MG63 (cell line): ENCODE measurements at regions not wholly inside any gene's neighbourhood (a gene's known extent, or its start where the extent isn't known, plus 50 kb on each side); places are given as distances from the start of the nearest gene placed in this dataset.
A peak's percentile ranks its signal among the peaks of the same experiment; 100 is the strongest.
"Not testable (repeated sequence)": the region's sequence is repeated elsewhere in the genome, so short reads cannot be mapped to it uniquely, and the experiment has no call there.

ENCODE experiments used
- DNase-seq: peaks from one replicate; pipeline ENCODE4 v3.0.0-alpha.2; 2020
- H3K27me3 ChIP-seq: fragments of 250-450 bp; sonication (Bioruptor Pico); 2 replicates; pipeline ENCODE4 v1.5.1; 2020; ENCODE audit warnings: mild to moderate bottlenecking, moderate library complexity
- H3K36me3 ChIP-seq: fragments of 250-450 bp; sonication (Bioruptor Pico); 2 replicates; pipeline ENCODE4 v1.5.1; 2020; ENCODE audit warnings: mild to moderate bottlenecking, moderate library complexity
- H3K4me3 ChIP-seq: fragments of 250-450 bp; sonication (Bioruptor Pico); 2 replicates; pipeline ENCODE4 v1.5.1; 2020; ENCODE audit warnings: mild to moderate bottlenecking, moderate library complexity
- H3K9me3 ChIP-seq: fragments of 250-450 bp; sonication (Bioruptor Pico); 2 replicates; pipeline ENCODE4 v1.5.1; 2020; ENCODE audit warnings: mild to moderate bottlenecking, moderate library complexity

GRCh38 chr5:129249886-129250285 lies 155.3 kb downstream of the ISOC1 start:
- DNase-seq = peak; percentile 10
- Histone ChIP-seq H3K36me3 (no peaks in the 10 kb centered on the region), H3K27me3 (no peaks in the 10 kb centered on the region), H3K9me3 (peaks cover 8% of the 10 kb centered on the region; the same call in 1 of the 2 replicates), H3K4me3 (no peak overlapping the region)

GRCh38 chr5:129271308-129271707 lies 176.8 kb downstream of the ISOC1 start:
- H3K9me3 ChIP-seq = peaks cover 8% of the 10 kb centered on the region
- no peaks in the 10 kb centered on the region for H3K36me3 ChIP-seq
- DNase-seq = peak; percentile 26
- no peak overlapping the region for H3K4me3 ChIP-seq
- H3K27me3 ChIP-seq = no peaks in the 10 kb centered on the region

GRCh38 chr5:129284010-129284409 lies 176.1 kb upstream of the ADAMTS19 start:
- no peak for DNase-seq
- no peaks in the 10 kb centered on the region for H3K9me3 ChIP-seq

DNA sequence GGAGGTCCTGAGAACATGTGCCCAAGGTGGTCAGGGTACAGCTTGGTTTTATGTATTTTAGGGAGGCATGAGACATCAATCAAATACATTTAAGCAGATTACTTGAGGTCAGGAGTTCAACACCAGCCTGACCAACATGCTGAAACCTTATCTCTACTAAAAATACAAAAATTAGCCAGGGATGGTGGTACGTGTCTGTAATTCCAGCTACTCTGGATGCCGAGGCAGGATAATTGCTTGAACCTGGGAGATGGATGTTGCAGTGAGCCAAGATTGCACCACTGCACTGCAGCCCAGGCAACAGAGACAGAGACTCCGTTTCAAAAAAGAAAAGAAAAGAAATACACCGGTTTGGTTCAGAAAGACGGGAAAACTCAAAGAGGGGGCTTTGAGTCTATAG lies 165.9 kb upstream of the ADAMTS19 start:
- not testable (repeated sequence) for H3K27me3 ChIP-seq, H3K36me3 ChIP-seq, DNase-seq, H3K9me3 ChIP-seq, H3K4me3 ChIP-seq

More at GRCh38 chr5:129284010-129284409, 176.1 kb upstream of the ADAMTS19 start:
- Histone ChIP-seq H3K27me3 (no peaks in the 10 kb centered on the region), H3K4me3 (no peak overlapping the region), H3K36me3 (no peaks in the 10 kb centered on the region)

DNA sequence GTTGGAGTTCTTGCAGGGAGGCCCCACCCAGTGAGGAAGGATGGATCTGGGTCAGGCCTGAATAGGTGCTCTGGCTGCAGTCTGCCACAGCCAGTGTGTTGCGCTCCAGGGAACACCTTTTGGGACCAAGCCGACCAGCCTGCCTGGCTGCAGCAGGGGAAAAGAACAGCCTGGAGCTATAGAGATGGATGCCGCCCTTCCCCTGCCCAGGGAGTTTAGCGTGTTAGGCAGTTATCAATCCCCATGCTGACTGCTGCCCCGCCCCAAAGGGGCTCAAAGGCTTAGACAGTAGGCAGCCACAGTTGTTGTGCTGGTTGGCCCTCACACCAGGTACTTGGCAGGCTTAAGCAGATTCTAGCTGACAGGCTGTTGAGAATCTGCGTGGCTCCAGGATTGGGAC lies 153.4 kb upstream of the ADAMTS19 start:
- peaks cover 5% of the 10 kb centered on the region for H3K9me3 ChIP-seq
- H3K36me3 ChIP-seq = no peaks in the 10 kb centered on the region
- H3K4me3 ChIP-seq = no peak overlapping the region
- no peak for DNase-seq
- H3K27me3 ChIP-seq = no peaks in the 10 kb centered on the region

- DNase-seq = no peak
- Histone ChIP-seq H3K4me3 (no peak overlapping the region), H3K9me3 (no peaks in the 10 kb centered on the region), H3K27me3 (0 out of 2 replicates have a peak, but pooled peaks cover 2% of the 10 kb centered on the region), H3K36me3 (no peaks in the 10 kb centered on the region)
Measured at GRCh38 chr5:129322968-129323367, 137.1 kb upstream of the ADAMTS19 start.

DNA sequence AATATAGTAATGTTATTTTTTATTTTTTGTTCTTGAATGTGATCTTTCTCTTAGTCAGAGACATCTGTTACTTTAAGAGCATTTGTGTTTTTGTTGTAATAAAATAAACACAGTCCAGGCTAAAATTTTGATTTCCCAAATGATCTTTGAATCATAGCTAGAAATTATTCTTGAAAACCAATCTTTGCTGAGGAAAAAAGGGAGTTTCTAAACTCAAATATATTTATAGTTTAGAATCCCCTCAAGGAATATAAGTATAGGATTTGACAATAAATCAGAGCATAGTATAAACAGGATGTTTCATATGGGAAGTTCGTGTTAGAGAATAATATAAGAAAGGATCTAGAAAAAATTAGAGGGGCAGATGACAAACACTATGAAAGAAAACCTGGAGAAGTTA lies 118.8 kb upstream of the ADAMTS19 start:
- Histone ChIP-seq H3K9me3 (no peaks in the 10 kb centered on the region), H3K4me3 (no peak overlapping the region), H3K27me3 (no peaks in the 10 kb centered on the region; the same call in 1 of the 2 replicates), H3K36me3 (no peaks in the 10 kb centered on the region)
- DNase-seq = no peak

DNA sequence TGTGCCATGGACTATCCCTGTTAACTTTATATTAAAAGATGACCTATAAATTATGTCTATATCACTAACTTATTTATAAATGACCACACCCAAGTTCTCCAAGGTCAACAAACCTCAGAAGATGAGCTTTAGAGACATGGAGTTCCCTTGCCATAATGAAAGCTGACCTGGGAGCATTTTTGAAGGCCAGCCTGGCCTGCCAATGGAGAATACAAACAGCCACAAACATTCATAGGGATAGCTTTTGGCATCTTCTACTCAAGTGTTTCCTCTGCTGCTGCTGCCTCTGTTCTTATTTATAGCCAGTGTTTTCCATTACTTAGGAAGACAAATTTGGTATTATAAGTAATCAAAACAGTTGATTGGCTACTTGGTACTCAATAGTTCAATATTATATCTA lies 117.3 kb upstream of the ADAMTS19 start:
- DNase-seq = no peak
- Histone ChIP-seq H3K36me3 (no peaks in the 10 kb centered on the region), H3K27me3 (no peaks in the 10 kb centered on the region; the same call in 1 of the 2 replicates), H3K9me3 (no peaks in the 10 kb centered on the region), H3K4me3 (no peak overlapping the region)

- Histone ChIP-seq H3K27me3 (no peaks in the 10 kb centered on the region; the same call in 1 of the 2 replicates), H3K4me3 (no peak overlapping the region), H3K9me3 (0 out of 2 replicates have a peak, but pooled peaks cover 4% of the 10 kb centered on the region)
Measured at GRCh38 chr5:129345213-129345924, 114.7 kb upstream of the ADAMTS19 start.

GRCh38 chr5:129356846-129357245 lies 103.3 kb upstream of the ADAMTS19 start:
- H3K36me3 ChIP-seq = no peaks in the 10 kb centered on the region
- H3K27me3 ChIP-seq = no peaks in the 10 kb centered on the region
- no peaks in the 10 kb centered on the region for H3K9me3 ChIP-seq
- H3K4me3 ChIP-seq = no peak overlapping the region
- DNase-seq = no peak

More at GRCh38 chr5:129345213-129345924, 114.7 kb upstream of the ADAMTS19 start:
- H3K36me3 ChIP-seq = no peaks in the 10 kb centered on the region
- DNase-seq = no peak

- Histone ChIP-seq H3K27me3 (no peaks in the 10 kb centered on the region), H3K9me3 (no peaks in the 10 kb centered on the region), H3K36me3 (no peaks in the 10 kb centered on the region), H3K4me3 (no peak overlapping the region)
- no peak for DNase-seq
Measured at GRCh38 chr5:129358069-129358468, 102.0 kb upstream of the ADAMTS19 start.

DNA sequence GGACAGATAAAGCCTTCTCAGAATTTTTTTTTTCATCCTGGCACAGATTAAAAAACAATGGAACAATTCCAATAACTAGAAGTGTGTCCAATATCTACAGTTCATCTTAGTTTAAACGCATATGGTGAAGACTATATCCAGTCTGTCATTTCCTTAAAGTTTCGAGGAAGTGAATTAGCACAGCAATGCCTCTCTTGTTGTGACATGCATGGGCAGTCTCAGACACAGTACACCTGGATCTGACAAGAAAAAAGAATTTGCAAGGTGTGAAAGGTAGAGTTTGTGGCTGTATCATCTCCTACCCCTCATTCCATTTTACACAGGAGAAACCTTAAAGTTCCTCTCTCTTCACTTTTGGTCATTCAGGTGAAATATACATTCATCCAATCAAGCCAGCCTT lies 100.6 kb upstream of the ADAMTS19 start:
- DNase-seq = no peak
- no peaks in the 10 kb centered on the region for H3K9me3 ChIP-seq
- H3K36me3 ChIP-seq = no peaks in the 10 kb centered on the region
- no peaks in the 10 kb centered on the region for H3K27me3 ChIP-seq
- no peak overlapping the region for H3K4me3 ChIP-seq

- Histone ChIP-seq H3K4me3 (no peak overlapping the region), H3K27me3 (no peaks in the 10 kb centered on the region), H3K9me3 (peaks cover 4% of the 10 kb centered on the region; the same call in 1 of the 2 replicates), H3K36me3 (no peaks in the 10 kb centered on the region)
- DNase-seq = no peak
Measured at GRCh38 chr5:129361441-129362025, 98.6 kb upstream of the ADAMTS19 start.

DNA sequence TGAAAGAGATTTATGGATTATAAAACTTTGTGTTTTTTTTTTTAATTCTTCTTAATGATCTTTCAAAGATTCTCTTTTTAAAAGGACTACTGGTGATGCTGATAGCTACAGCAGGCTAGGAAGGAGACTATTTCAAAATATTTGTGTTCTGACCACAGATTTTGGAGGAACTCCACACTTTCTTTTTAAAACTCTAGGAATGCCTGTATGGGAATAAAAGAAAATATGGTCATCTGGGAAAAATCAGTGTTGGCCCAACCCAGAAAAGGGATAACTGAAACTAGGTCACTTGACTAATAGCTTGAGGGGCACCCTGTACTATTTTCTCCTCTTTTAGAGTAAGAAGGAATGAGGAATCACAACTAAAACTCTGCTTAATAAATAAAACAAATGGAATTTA lies 97.6 kb upstream of the ADAMTS19 start:
- H3K36me3 ChIP-seq = no peaks in the 10 kb centered on the region
- peaks cover 4% of the 10 kb centered on the region; the same call in 1 of the 2 replicates for H3K9me3 ChIP-seq
- no peak overlapping the region for H3K4me3 ChIP-seq
- DNase-seq = no peak
- H3K27me3 ChIP-seq = no peaks in the 10 kb centered on the region

DNA sequence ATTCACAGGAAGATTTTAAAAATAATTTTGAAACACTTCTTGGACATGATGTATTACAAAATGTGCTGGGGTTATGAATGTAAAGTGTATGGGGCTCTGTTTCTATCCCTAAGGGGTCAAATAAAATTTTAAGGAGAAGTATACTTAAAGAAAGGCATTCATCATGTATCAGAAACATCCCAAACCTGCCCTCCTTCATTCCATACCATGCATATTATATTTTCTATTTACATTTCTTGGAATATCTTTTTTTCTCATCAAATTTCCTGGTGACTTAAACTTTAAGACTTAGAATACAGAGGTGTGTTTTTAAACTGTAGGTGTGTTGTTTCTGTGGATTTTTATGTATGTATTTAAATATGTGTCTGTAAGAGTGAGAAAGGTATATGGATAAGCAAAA lies 96.1 kb upstream of the ADAMTS19 start:
- H3K27me3 ChIP-seq = no peaks in the 10 kb centered on the region
- DNase-seq = no peak
- H3K4me3 ChIP-seq = no peak overlapping the region
- no peaks in the 10 kb centered on the region for H3K36me3 ChIP-seq
- H3K9me3 ChIP-seq = peaks cover 4% of the 10 kb centered on the region; the same call in 1 of the 2 replicates

- Histone ChIP-seq H3K27me3 (no peaks in the 10 kb centered on the region), H3K9me3 (peaks cover 4% of the 10 kb centered on the region; the same call in 1 of the 2 replicates), H3K4me3 (no peak overlapping the region), H3K36me3 (no peaks in the 10 kb centered on the region)
- DNase-seq = no peak
Measured at GRCh38 chr5:129367883-129368282, 92.2 kb upstream of the ADAMTS19 start.

- Histone ChIP-seq H3K4me3 (no peak overlapping the region), H3K27me3 (no peaks in the 10 kb centered on the region), H3K9me3 (no peaks in the 10 kb centered on the region), H3K36me3 (no peaks in the 10 kb centered on the region)
- DNase-seq = no peak
Measured at GRCh38 chr5:129372025-129372424, 88.1 kb upstream of the ADAMTS19 start.

- no peak overlapping the region for H3K4me3 ChIP-seq
- H3K9me3 ChIP-seq = no peaks in the 10 kb centered on the region
- no peaks in the 10 kb centered on the region for H3K27me3 ChIP-seq
- DNase-seq = no peak
- H3K36me3 ChIP-seq = no peaks in the 10 kb centered on the region
Measured at GRCh38 chr5:129377504-129377903, 82.6 kb upstream of the ADAMTS19 start.
